CD14-positive monocyte (primary cell): ENCODE measurements at regions not wholly inside any gene's neighbourhood (a gene's known extent, or its start where the extent isn't known, plus 50 kb on each side); places are given as distances from the start of the nearest gene placed in this dataset.

ENCODE experiments used
- DNase-seq, 3 donors: peaks; one replicate each; pipeline ENCODE4 v3.0.0-alpha.2; 2011 to 2022
- H2AFZ ChIP-seq: 2 replicates; pipeline ENCODE4 v1.6.0; 2012; ENCODE audit warnings: mild to moderate bottlenecking, low read depth, low read length, inconsistent platforms; ENCODE audit not compliant: insufficient read depth, poor library complexity, severe bottlenecking
- H3K27ac ChIP-seq, 2 donors: 1 replicate in 1 of 2; 2 replicates in 1 of 2; pipeline ENCODE4 v1.5.1; 2012 to 2013; ENCODE audit warnings: low read length in 2 of 2, control low read depth in 1 of 2, inconsistent platforms in 1 of 2, low read depth in 1 of 2, mild to moderate bottlenecking in 1 of 2
- H3K27me3 ChIP-seq, 2 donors: one replicate each; pipeline versions ENCODE4 v1.6.0 to v1.6.1; 2011 to 2013; ENCODE audit warnings: low read length in 2 of 2; ENCODE audit not compliant: control insufficient read depth in 2 of 2, insufficient read depth in 2 of 2
- H3K36me3 ChIP-seq, 2 donors: replicated peaks in 1 of 2; 1 replicate in 1 of 2; 2 replicates in 1 of 2; pipeline versions ENCODE4 v1.5.1 to v1.6.1; 2012 to 2013; ENCODE audit warnings: low read length in 2 of 2, control low read depth in 1 of 2, inconsistent platforms in 1 of 2, mild to moderate bottlenecking in 1 of 2; ENCODE audit not compliant: insufficient read depth in 2 of 2, control insufficient read depth in 1 of 2
- H3K4me1 ChIP-seq, 2 donors: 1 replicate in 1 of 2; 2 replicates in 1 of 2; pipeline versions ENCODE4 v1.5.1 to v1.6.1; 2012 to 2013; ENCODE audit warnings: low read length in 2 of 2, control low read depth in 1 of 2, inconsistent platforms in 1 of 2, mild to moderate bottlenecking in 1 of 2, moderate library complexity in 1 of 2; ENCODE audit not compliant: insufficient read depth in 2 of 2, control insufficient read depth in 1 of 2
- H3K4me2 ChIP-seq: replicated peaks from 2 replicates; pipeline ENCODE3; 2012; ENCODE audit warnings: low read length, moderate library complexity, mild to moderate bottlenecking; ENCODE audit not compliant: poor library complexity, severe bottlenecking; ENCODE audit errors: extremely low read depth
- H3K4me3 ChIP-seq, 3 experiments: fragments of 200-600 bp in 1 of 3; sonication (generic) in 1 of 3; replicated peaks in 1 of 3; 1 replicate in 2 of 3; 2 replicates in 1 of 3; pipeline ENCODE4 v1.5.1; 2011 to 2013; ENCODE audit warnings: low read length in 3 of 3, mild to moderate bottlenecking in 3 of 3, control low read depth in 2 of 3, low read depth in 2 of 3, inconsistent platforms in 1 of 3, moderate library complexity in 1 of 3
- H3K79me2 ChIP-seq: 2 replicates; pipeline ENCODE4 v1.6.0; 2012; ENCODE audit warnings: mild to moderate bottlenecking, control low read depth, inconsistent platforms, low read length, moderate library complexity; ENCODE audit not compliant: insufficient read depth
- H3K9ac ChIP-seq: 2 replicates; pipeline ENCODE4 v1.6.0; 2017; ENCODE audit warnings: low read length, mild to moderate bottlenecking; ENCODE audit not compliant: insufficient read depth, poor library complexity, severe bottlenecking
- H3K9me3 ChIP-seq, 2 donors: replicated peaks in 1 of 2; 1 replicate in 1 of 2; 2 replicates in 1 of 2; pipeline versions ENCODE4 v1.5.1 to v1.6.1; 2012 to 2013; ENCODE audit warnings: low read length in 2 of 2, control low read depth in 1 of 2; ENCODE audit not compliant: control insufficient read depth in 1 of 2, insufficient read depth in 1 of 2
- H4K20me1 ChIP-seq: 2 replicates; pipeline ENCODE4 v1.6.0; 2012; ENCODE audit warnings: mild to moderate bottlenecking, low read length, control low read depth, moderate library complexity; ENCODE audit not compliant: insufficient read depth
- H3K27ac Mint-ChIP-seq, 7 donors: one replicate each; pipeline ENCODE4 v1.8.0; 2020; ENCODE audit warnings: mild to moderate bottlenecking in 7 of 7, mixed read lengths in 7 of 7, moderate library complexity in 6 of 7, inconsistent platforms in 2 of 7
- H3K27me3 Mint-ChIP-seq, 3 donors: one replicate each; pipeline ENCODE4 v1.8.0; 2021 to 2022; ENCODE audit warnings: low read depth in 3 of 3, mild to moderate bottlenecking in 3 of 3, mixed read lengths in 3 of 3, moderate library complexity in 3 of 3, inconsistent platforms in 1 of 3
- H3K36me3 Mint-ChIP-seq, 2 donors: one replicate each; pipeline ENCODE4 v1.8.0; 2020; ENCODE audit warnings: mixed read lengths in 2 of 2, inconsistent platforms in 1 of 2, mild to moderate bottlenecking in 1 of 2
- H3K4me1 Mint-ChIP-seq: one replicate; pipeline ENCODE4 v1.8.0; 2020; ENCODE audit warnings: mild to moderate bottlenecking, mixed read lengths
- H3K4me3 Mint-ChIP-seq, 2 donors: one replicate each; pipeline ENCODE4 v1.8.0; 2020; ENCODE audit warnings: mild to moderate bottlenecking in 2 of 2, mixed read lengths in 2 of 2, moderate library complexity in 1 of 2
- H3K9me3 Mint-ChIP-seq, 7 donors: one replicate each; pipeline ENCODE4 v1.8.0; 2020 to 2022; ENCODE audit warnings: mixed read lengths in 7 of 7, mild to moderate bottlenecking in 6 of 7, moderate library complexity in 6 of 7, inconsistent platforms in 2 of 7
- CTCF ChIP-seq: fragments of 200-600 bp; IDR thresholded peaks from one replicate; pipeline ENCODE4 v1.8.0; 2022; ENCODE audit warnings: antibody characterized with exemption, mild to moderate bottlenecking
- WGBS: methylation state at CpG from one replicate; pipeline ENCODE4 v1.1.5; 2013; ENCODE audit warnings: missing lambda C conversion rate; ENCODE audit not compliant: insufficient coverage; 5-methylcytosine and 5-hydroxymethylcytosine counted together
- intact Hi-C, 2 donors: fragments of 100-400 bp; cut with micrococcal nuclease; formaldehyde crosslinking; loops; one replicate each; pipeline versions ENCODE4 v1.15.0 to v1.15.1; 2023

GRCh38 chr16:63947022-63947421 lies 1174.8 kb downstream of the CDH11 start:
- no peak overlapping the region for H3K4me3 Mint-ChIP-seq
- no peak for TF ChIP-seq CTCF

GRCh38 chr16:63945806-63946205 lies 1176.1 kb downstream of the CDH11 start:
- Mint-ChIP-seq H3K4me3 (no peak overlapping the region), H3K4me1 (no peaks in the 10 kb centered on the region), H3K9me3 (peaks cover 0 to 2% (median 0%) of the 10 kb centered on the region in 7 donors), H3K27me3 (no peaks in the 10 kb centered on the region), H3K36me3 (no peaks in the 10 kb centered on the region), H3K27ac (no peak overlapping the region)
- no CpG with 5 or more reads among the region's 1 CpG for WGBS
- Histone ChIP-seq H3K4me2 (no peak overlapping the region), H3K9ac (no peak overlapping the region), H2AFZ (no peak overlapping the region), H3K9me3 (no peaks in the 10 kb centered on the region), H3K4me3 (no peak overlapping the region), H4K20me1 (no peaks in the 10 kb centered on the region), H3K27me3 (no peaks in the 10 kb centered on the region), H3K27ac (no peak overlapping the region), H3K36me3 (no peaks in the 10 kb centered on the region), H3K4me1 (no peaks in the 10 kb centered on the region), H3K79me2 (no peaks in the 10 kb centered on the region)
- intact Hi-C loops = no loop called here
- DNase-seq = no peak
- no peak for TF ChIP-seq CTCF

More at GRCh38 chr16:63947022-63947421, 1174.8 kb downstream of the CDH11 start:
- no peak overlapping the region for H3K4me3 ChIP-seq
- no peaks in the 10 kb centered on the region for H3K36me3 Mint-ChIP-seq
- no peaks in the 10 kb centered on the region for H3K9me3 ChIP-seq
- H3K27ac Mint-ChIP-seq = no peak overlapping the region
- no peaks in the 10 kb centered on the region for H3K4me1 Mint-ChIP-seq
- H3K4me1 ChIP-seq = no peaks in the 10 kb centered on the region
- H3K27ac ChIP-seq = no peak overlapping the region
- H3K27me3 Mint-ChIP-seq = no peaks in the 10 kb centered on the region
- H2AFZ ChIP-seq = no peak overlapping the region
- no peaks in the 10 kb centered on the region for H4K20me1 ChIP-seq
- peaks cover 0 to 2% (median 0%) of the 10 kb centered on the region in 7 donors for H3K9me3 Mint-ChIP-seq
- H3K36me3 ChIP-seq = no peaks in the 10 kb centered on the region
- H3K9ac ChIP-seq = no peak overlapping the region
- no CpG with 5 or more reads among the region's 2 CpGs for WGBS
- no peaks in the 10 kb centered on the region for H3K79me2 ChIP-seq
- intact Hi-C loops = no loop called here
- DNase-seq = no peak
- H3K4me2 ChIP-seq = no peak overlapping the region
- H3K27me3 ChIP-seq = no peaks in the 10 kb centered on the region
